GM23338 (cell line): ENCODE measurements at regions not wholly inside any gene's neighbourhood (a gene's known extent, or its start where the extent isn't known, plus 50 kb on each side); places are given as distances from the start of the nearest gene placed in this dataset.

Experiments
- ATAC-seq: fragments of 200-7000 bp; cut with Tn5 transposase; 3 replicates; pipeline ENCODE4 v1.9.1; 2020
- DNase-seq: peaks from one replicate; pipeline ENCODE4 v3.0.0-alpha.2; 2015; ENCODE audit warnings: low spot score
- H2AFZ ChIP-seq: fragments of 200-600 bp; sonication (generic); 2 replicates; pipeline ENCODE4 v1.8.0; 2016; ENCODE audit warnings: antibody characterized with exemption, mild to moderate bottlenecking, moderate library complexity
- H3F3A ChIP-seq: fragments of 200-600 bp; sonication (generic); replicated peaks from 2 replicates; pipeline ENCODE4 v1.8.0; 2017; ENCODE audit warnings: antibody characterized with exemption, mixed run types, low read depth
- H3K27ac ChIP-seq: fragments of 200-600 bp; sonication (generic); 2 replicates; pipeline ENCODE4 v1.6.1; 2016; ENCODE audit warnings: low read depth
- H3K27me3 ChIP-seq: fragments of 200-600 bp; sonication (generic); 2 replicates; pipeline ENCODE4 v1.8.0; 2016; ENCODE audit warnings: mild to moderate bottlenecking, mixed run types, moderate library complexity; ENCODE audit not compliant: insufficient read depth
- H3K36me3 ChIP-seq: fragments of 200-600 bp; sonication (generic); 2 replicates; pipeline ENCODE4 v1.8.0; 2016; ENCODE audit warnings: mild to moderate bottlenecking; ENCODE audit not compliant: insufficient read depth
- H3K4me1 ChIP-seq: fragments of 200-600 bp; sonication (generic); 2 replicates; pipeline ENCODE4 v1.8.0; 2016; ENCODE audit warnings: mild to moderate bottlenecking, moderate library complexity; ENCODE audit not compliant: insufficient read depth
- H3K4me2 ChIP-seq: fragments of 200-600 bp; sonication (generic); 2 replicates; pipeline ENCODE4 v1.7.1; 2017; ENCODE audit warnings: mixed run types
- H3K4me3 ChIP-seq: fragments of 200-600 bp; sonication (generic); 2 replicates; pipeline ENCODE4 v1.6.1; 2016; ENCODE audit warnings: mixed run types
- H3K79me2 ChIP-seq: fragments of 200-600 bp; sonication (generic); replicated peaks from 2 replicates; pipeline ENCODE4 v1.8.0; 2017; ENCODE audit warnings: mild to moderate bottlenecking; ENCODE audit not compliant: insufficient read depth
- H3K9me2 ChIP-seq: fragments of 200-600 bp; sonication (generic); 2 replicates; pipeline ENCODE4 v1.8.0; 2017; ENCODE audit not compliant: insufficient read depth
- H4K20me1 ChIP-seq: fragments of 200-600 bp; sonication (generic); replicated peaks from 2 replicates; pipeline ENCODE4 v1.8.0; 2017; ENCODE audit warnings: mild to moderate bottlenecking; ENCODE audit not compliant: insufficient read depth
- H3K27ac Mint-ChIP-seq: 2 replicates; pipeline ENCODE4 v1.8.0; 2020; ENCODE audit warnings: inconsistent platforms, mild to moderate bottlenecking, moderate library complexity, mixed read lengths
- H3K27me3 Mint-ChIP-seq: 3 replicates; pipeline ENCODE4 v1.8.0; 2022; ENCODE audit warnings: low read depth, mild to moderate bottlenecking, moderate library complexity, mixed read lengths, inconsistent platforms; ENCODE audit not compliant: insufficient read depth, poor library complexity
- H3K36me3 Mint-ChIP-seq: 3 replicates; pipeline ENCODE4 v1.8.0; 2021; ENCODE audit warnings: low read depth, mild to moderate bottlenecking, inconsistent platforms, moderate library complexity, mixed read lengths
- H3K4me1 Mint-ChIP-seq: 3 replicates; pipeline ENCODE4 v1.8.0; 2020; ENCODE audit warnings: mild to moderate bottlenecking, inconsistent platforms, mixed read lengths
- H3K4me3 Mint-ChIP-seq: 3 replicates; pipeline ENCODE4 v1.8.0; 2021; ENCODE audit warnings: moderate library complexity, mild to moderate bottlenecking, inconsistent platforms, mixed read lengths
- H3K9me3 Mint-ChIP-seq: 3 replicates; pipeline ENCODE4 v1.8.0; 2020; ENCODE audit warnings: moderate library complexity, mild to moderate bottlenecking, inconsistent platforms, mixed read lengths
- CREB1 ChIP-seq: fragments of 250-450 bp; sonication (Bioruptor Pico); IDR thresholded peaks from 2 replicates; pipeline ENCODE4 v1.5.0; 2020; ENCODE audit warnings: low read depth, mild to moderate bottlenecking, moderate library complexity
- ETS1 ChIP-seq: IDR thresholded peaks from 2 replicates; pipeline ENCODE4 v1.6.1; 2016; ENCODE audit warnings: antibody characterized with exemption
- EZH2 ChIP-seq: fragments of 200-600 bp; sonication (generic); IDR thresholded peaks from one replicate; pipeline ENCODE4 v1.8.0; 2017; ENCODE audit warnings: antibody characterized with exemption, mild to moderate bottlenecking, low read depth; ENCODE audit not compliant: unreplicated experiment
- EZH2phosphoT487 ChIP-seq: fragments of 200-600 bp; sonication (generic); IDR thresholded peaks from one replicate; pipeline ENCODE4 v1.8.1; 2018; ENCODE audit warnings: antibody characterized with exemption; ENCODE audit not compliant: unreplicated experiment
- JUNB ChIP-seq: IDR thresholded peaks from one replicate; pipeline ENCODE4 v1.6.1; 2016; ENCODE audit warnings: antibody characterized with exemption; ENCODE audit not compliant: unreplicated experiment
- NANOG ChIP-seq: IDR thresholded peaks from 2 replicates; pipeline ENCODE4 v1.6.1; 2016; ENCODE audit warnings: antibody characterized with exemption, borderline replicate concordance
- POLR2AphosphoS5 ChIP-seq: IDR thresholded peaks from 2 replicates; pipeline ENCODE4 v1.6.1; 2016; ENCODE audit warnings: antibody characterized with exemption, low read depth
- STAT1 ChIP-seq: IDR thresholded peaks from one replicate; pipeline ENCODE4 v1.6.1; 2016; ENCODE audit warnings: antibody characterized with exemption; ENCODE audit not compliant: unreplicated experiment
- ZNF114 ChIP-seq: fragments of 250-450 bp; sonication (Bioruptor Pico); IDR thresholded peaks from 2 replicates; pipeline ENCODE4 v1.5.0; 2020; ENCODE audit warnings: mild to moderate bottlenecking, moderate library complexity
- ZNF331 ChIP-seq: fragments of 250-450 bp; sonication (Bioruptor Pico); IDR thresholded peaks from 2 replicates; pipeline ENCODE4 v1.5.0; 2020; ENCODE audit warnings: low read depth, mild to moderate bottlenecking, moderate library complexity
- ZNF462 ChIP-seq: fragments of 250-450 bp; sonication (Bioruptor Pico); IDR thresholded peaks from 2 replicates; pipeline ENCODE4 v1.5.0; 2020; ENCODE audit warnings: mild to moderate bottlenecking, moderate library complexity
- TF ChIP-seq, protein P1 (sequence below): IDR thresholded peaks from one replicate; pipeline ENCODE4 v1.6.1; 2018; ENCODE audit warnings: antibody characterized with exemption; ENCODE audit not compliant: unreplicated experiment
- TF ChIP-seq, protein P2 (sequence below), 2 experiments: fragments of 200-600 bp in 1 of 2; sonication (generic) in 1 of 2; conservative IDR thresholded peaks; 2 replicates each; pipeline versions ENCODE4 v1.5.1 to v1.6.1; 2016 to 2017; ENCODE audit warnings: antibody characterized with exemption in 2 of 2, low read depth in 2 of 2, mild to moderate bottlenecking in 2 of 2, moderate library complexity in 1 of 2

- Histone ChIP-seq H3K36me3 (no peaks in the 10 kb centered on the region), H3K27ac (no peak overlapping the region), H4K20me1 (no peaks in the 10 kb centered on the region), H2AFZ (no peak overlapping the region), H3K27me3 (no peaks in the 10 kb centered on the region), H3K9me2 (no peaks in the 10 kb centered on the region), H3F3A (no peaks in the 10 kb centered on the region), H3K4me3 (no peak overlapping the region), H3K79me2 (no peaks in the 10 kb centered on the region), H3K4me1 (no peaks in the 10 kb centered on the region), H3K4me2 (no peak overlapping the region)
- no peak for DNase-seq
- Mint-ChIP-seq H3K4me1 (no peaks in the 10 kb centered on the region), H3K27ac (no peak overlapping the region), H3K9me3 (peaks cover under 1% of the 10 kb centered on the region; the same call in 2 of the 3 replicates), H3K36me3 (peaks cover 8% of the 10 kb centered on the region; the same call in 2 of the 3 replicates), H3K27me3 (peaks cover 2% of the 10 kb centered on the region), H3K4me3 (no peak overlapping the region)
- no peak for ATAC-seq
- TF ChIP-seq STAT1 (no peak), JUNB (no peak), ETS1 (no peak), NANOG (no peak), ZNF331 (no peak), POLR2AphosphoS5 (no peak), ZNF462 (CRISPR knock-in tag) (no peak), EZH2phosphoT487 (no peak), EZH2 (no peak), CREB1 (CRISPR knock-in tag) (no peak), ZNF114 (no peak)
- TF ChIP-seq, protein P1, sequence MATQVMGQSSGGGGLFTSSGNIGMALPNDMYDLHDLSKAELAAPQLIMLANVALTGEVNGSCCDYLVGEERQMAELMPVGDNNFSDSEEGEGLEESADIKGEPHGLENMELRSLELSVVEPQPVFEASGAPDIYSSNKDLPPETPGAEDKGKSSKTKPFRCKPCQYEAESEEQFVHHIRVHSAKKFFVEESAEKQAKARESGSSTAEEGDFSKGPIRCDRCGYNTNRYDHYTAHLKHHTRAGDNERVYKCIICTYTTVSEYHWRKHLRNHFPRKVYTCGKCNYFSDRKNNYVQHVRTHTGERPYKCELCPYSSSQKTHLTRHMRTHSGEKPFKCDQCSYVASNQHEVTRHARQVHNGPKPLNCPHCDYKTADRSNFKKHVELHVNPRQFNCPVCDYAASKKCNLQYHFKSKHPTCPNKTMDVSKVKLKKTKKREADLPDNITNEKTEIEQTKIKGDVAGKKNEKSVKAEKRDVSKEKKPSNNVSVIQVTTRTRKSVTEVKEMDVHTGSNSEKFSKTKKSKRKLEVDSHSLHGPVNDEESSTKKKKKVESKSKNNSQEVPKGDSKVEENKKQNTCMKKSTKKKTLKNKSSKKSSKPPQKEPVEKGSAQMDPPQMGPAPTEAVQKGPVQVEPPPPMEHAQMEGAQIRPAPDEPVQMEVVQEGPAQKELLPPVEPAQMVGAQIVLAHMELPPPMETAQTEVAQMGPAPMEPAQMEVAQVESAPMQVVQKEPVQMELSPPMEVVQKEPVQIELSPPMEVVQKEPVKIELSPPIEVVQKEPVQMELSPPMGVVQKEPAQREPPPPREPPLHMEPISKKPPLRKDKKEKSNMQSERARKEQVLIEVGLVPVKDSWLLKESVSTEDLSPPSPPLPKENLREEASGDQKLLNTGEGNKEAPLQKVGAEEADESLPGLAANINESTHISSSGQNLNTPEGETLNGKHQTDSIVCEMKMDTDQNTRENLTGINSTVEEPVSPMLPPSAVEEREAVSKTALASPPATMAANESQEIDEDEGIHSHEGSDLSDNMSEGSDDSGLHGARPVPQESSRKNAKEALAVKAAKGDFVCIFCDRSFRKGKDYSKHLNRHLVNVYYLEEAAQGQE, result no peak
- TF ChIP-seq, protein P2, sequence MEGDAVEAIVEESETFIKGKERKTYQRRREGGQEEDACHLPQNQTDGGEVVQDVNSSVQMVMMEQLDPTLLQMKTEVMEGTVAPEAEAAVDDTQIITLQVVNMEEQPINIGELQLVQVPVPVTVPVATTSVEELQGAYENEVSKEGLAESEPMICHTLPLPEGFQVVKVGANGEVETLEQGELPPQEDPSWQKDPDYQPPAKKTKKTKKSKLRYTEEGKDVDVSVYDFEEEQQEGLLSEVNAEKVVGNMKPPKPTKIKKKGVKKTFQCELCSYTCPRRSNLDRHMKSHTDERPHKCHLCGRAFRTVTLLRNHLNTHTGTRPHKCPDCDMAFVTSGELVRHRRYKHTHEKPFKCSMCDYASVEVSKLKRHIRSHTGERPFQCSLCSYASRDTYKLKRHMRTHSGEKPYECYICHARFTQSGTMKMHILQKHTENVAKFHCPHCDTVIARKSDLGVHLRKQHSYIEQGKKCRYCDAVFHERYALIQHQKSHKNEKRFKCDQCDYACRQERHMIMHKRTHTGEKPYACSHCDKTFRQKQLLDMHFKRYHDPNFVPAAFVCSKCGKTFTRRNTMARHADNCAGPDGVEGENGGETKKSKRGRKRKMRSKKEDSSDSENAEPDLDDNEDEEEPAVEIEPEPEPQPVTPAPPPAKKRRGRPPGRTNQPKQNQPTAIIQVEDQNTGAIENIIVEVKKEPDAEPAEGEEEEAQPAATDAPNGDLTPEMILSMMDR (conservative IDR thresholded peaks at IDR 0.05; ENCODE audit: low read depth in 2 of 2), result no peak
Observed at GRCh38 chr15:62684123-62684808, 358.3 kb upstream of the TPM1 start.
